Nucleus accumbens (tissue), 56 donors: ENCODE measurements at regions not wholly inside any gene's neighbourhood (a gene's known extent, or its start where the extent isn't known, plus 50 kb on each side); places are given as distances from the start of the nearest gene placed in this dataset.
A peak's percentile ranks its signal among the peaks of the same experiment; 100 is the strongest.
"Not testable (repeated sequence)": the region's sequence is repeated elsewhere in the genome, so short reads cannot be mapped to it uniquely, and the experiment has no call there.

Source experiments
- DNase-seq, 56 donors: peaks; one replicate each; lab custom pipeline; 2025; lab: John Stamatoyannopoulos, UW

- no peak for DNase-seq
These were observed 375.6 kb downstream of the TUSC1 start for GRCh38 chr9:25302601-25303000.

- DNase-seq, result not testable (repeated sequence)
These were observed 390.0 kb downstream of the TUSC1 start for GRCh38 chr9:25288195-25288594.

GRCh38 chr9:25284365-25284764 lies 393.9 kb downstream of the TUSC1 start:
- no peak for DNase-seq

- DNase-seq, result no peak
These were observed 395.3 kb downstream of the TUSC1 start for GRCh38 chr9:25282946-25283345.

- DNase-seq, result no peak
These were observed 416.8 kb downstream of the TUSC1 start for GRCh38 chr9:25261445-25261844.

- DNase-seq, result no peak
These were observed 418.2 kb downstream of the TUSC1 start for GRCh38 chr9:25260046-25260445.

GRCh38 chr9:25255216-25255615 lies 423.0 kb downstream of the TUSC1 start:
- no peak for DNase-seq

- DNase-seq, result no peak
These were observed 424.2 kb downstream of the TUSC1 start for GRCh38 chr9:25254051-25254450.

GRCh38 chr9:25241421-25241820 lies 436.8 kb downstream of the TUSC1 start:
- no peak for DNase-seq

GRCh38 chr9:25226901-25227686 lies 451.1 kb downstream of the TUSC1 start:
- DNase-seq, result no peak

GRCh38 chr9:25225938-25226760 lies 452.1 kb downstream of the TUSC1 start:
- DNase-seq, result peak in 1 of 56 donors; percentile 1

- DNase-seq, result no peak
These were observed 453.2 kb downstream of the TUSC1 start for GRCh38 chr9:25224996-25225395.

GRCh38 chr9:25224309-25224708 lies 453.9 kb downstream of the TUSC1 start:
- no peak for DNase-seq

GRCh38 chr9:25212361-25212760 lies 465.9 kb downstream of the TUSC1 start:
- no peak for DNase-seq

- no peak for DNase-seq
These were observed 470.6 kb downstream of the TUSC1 start for GRCh38 chr9:25207402-25208195.

- no peak for DNase-seq
These were observed 472.2 kb downstream of the TUSC1 start for GRCh38 chr9:25206027-25206426.

- no peak for DNase-seq
These were observed 473.0 kb downstream of the TUSC1 start for GRCh38 chr9:25205285-25205684.

GRCh38 chr9:25177858-25178257 lies 500.4 kb downstream of the TUSC1 start:
- no peak for DNase-seq

- DNase-seq, result no peak
These were observed 548.7 kb downstream of the TUSC1 start for GRCh38 chr9:25129537-25129936.

GRCh38 chr9:25121811-25122210 lies 556.4 kb downstream of the TUSC1 start:
- DNase-seq, result no peak

- no peak for DNase-seq
These were observed 559.2 kb downstream of the TUSC1 start for GRCh38 chr9:25119041-25119440.
